ENCODE measurements at regions not wholly inside any gene's neighbourhood (a gene's known extent, or its start where the extent isn't known, plus 50 kb on each side); places are given as distances from the start of the nearest gene placed in this dataset.

DNA sequence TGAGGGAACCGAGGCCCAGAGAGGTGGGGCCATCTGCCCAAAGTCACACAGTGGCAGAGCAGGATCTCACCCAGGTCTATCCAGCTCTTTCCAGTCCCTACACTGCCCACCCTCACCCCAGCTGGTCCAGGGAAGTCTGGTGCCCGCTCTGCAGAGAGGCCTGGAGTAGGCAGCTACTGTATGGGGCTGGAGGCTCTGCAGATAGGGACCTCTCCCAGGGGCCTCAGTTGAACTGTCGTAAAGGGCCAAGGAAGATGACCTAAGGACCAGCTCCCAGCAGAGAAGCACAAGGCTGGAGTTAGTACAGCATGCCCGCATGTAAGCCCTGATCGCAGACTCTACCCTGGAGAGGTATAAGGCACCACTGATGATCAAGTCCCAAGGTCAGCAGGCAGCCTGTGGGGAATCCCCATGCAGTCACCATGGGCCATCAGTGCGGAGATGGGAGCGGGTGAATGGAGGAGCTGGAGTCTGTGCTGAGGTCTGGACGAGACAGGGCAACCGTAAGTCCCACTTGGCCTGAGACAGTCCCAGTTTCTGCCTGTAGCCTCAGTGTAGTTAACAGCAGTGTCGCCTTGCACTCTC lies 320.2 kb downstream of the MATN1 start:
- TF ChIP-seq, protein P1, sequence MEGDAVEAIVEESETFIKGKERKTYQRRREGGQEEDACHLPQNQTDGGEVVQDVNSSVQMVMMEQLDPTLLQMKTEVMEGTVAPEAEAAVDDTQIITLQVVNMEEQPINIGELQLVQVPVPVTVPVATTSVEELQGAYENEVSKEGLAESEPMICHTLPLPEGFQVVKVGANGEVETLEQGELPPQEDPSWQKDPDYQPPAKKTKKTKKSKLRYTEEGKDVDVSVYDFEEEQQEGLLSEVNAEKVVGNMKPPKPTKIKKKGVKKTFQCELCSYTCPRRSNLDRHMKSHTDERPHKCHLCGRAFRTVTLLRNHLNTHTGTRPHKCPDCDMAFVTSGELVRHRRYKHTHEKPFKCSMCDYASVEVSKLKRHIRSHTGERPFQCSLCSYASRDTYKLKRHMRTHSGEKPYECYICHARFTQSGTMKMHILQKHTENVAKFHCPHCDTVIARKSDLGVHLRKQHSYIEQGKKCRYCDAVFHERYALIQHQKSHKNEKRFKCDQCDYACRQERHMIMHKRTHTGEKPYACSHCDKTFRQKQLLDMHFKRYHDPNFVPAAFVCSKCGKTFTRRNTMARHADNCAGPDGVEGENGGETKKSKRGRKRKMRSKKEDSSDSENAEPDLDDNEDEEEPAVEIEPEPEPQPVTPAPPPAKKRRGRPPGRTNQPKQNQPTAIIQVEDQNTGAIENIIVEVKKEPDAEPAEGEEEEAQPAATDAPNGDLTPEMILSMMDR (IDR thresholded peaks at IDR 0.05; ENCODE audit: insufficient read depth, missing control alignments): no peak
- DNase-seq (ENCODE audit: insufficient read length, low spot score) (no peak), FAIRE-seq (no peak)

DNA sequence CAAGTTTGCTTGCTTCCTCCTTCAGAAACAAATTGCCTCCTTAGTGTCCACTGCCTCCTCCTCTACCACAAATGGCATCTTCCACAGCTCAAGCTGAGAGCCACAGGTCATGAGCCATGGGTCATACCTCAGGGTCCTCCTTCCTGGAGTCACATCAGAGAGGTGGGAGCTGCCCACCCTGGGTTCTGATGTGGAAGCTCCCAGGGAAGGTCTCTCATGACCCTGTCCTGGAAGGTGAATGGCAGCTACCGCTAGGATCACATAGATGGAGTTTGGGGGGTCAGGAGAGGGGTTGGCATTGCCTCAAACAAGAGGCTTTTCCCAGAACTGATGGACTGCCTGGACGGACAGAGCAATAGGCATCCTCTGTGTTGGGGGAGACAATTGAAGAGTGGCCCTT lies 321.4 kb downstream of the MATN1 start:
- FAIRE-seq: no peak
- no peak for DNase-seq (ENCODE audit: insufficient read length, low spot score)
- TF ChIP-seq, protein P1 (IDR thresholded peaks at IDR 0.05; ENCODE audit: insufficient read depth, missing control alignments): no peak

DNA sequence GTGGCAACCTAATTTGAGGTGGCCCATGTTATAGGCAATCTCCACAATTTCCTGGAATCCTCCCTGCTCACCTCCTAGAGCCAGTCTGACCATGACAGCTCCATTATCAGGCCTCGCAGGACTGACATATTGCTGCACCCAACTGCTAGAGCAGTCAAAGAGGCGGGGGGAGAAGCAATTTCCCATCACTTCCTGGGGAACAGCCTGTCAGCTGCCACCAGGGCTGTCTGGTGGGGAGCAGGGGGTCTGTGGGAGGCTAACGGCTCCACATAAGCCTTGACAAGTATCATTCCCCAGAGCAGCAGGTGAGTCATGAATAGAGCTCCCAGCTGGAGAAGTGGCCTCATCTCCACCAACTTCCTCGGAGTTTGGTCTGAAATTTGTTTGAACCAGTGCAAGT lies 322.9 kb downstream of the MATN1 start:
- TF ChIP-seq, protein P1 (IDR thresholded peaks at IDR 0.05; ENCODE audit: insufficient read depth, missing control alignments): no peak
- FAIRE-seq: no peak

DNA sequence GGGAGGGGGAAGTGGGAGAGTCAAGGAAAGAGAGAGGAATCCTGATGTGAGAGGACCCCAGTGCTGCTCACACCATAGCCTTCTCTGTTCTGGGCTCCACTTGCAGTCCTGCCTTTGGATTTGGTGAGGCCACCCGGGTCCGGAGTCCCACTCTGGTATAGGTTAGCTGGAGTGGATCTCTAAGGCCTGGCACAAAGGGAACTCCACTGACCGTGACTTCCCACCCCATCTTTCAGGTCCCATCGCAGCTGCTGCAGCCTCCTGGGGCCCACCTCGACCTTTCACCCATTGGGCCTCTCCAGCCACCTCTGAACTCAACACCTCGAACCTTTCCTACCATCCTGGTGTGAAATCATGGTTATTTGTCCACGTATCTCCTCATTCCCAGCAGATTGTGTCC lies 324.4 kb downstream of the MATN1 start:
- no peak for DNase-seq (ENCODE audit: insufficient read length, low spot score)
- no peak for FAIRE-seq
- TF ChIP-seq, protein P1 (IDR thresholded peaks at IDR 0.05; ENCODE audit: insufficient read depth, missing control alignments): no peak

More for the DNA sequence above, 322.9 kb downstream of the MATN1 start:
- DNase-seq (ENCODE audit: insufficient read length, low spot score): no peak

- FAIRE-seq: no peak
- TF ChIP-seq, protein P1 (IDR thresholded peaks at IDR 0.05; ENCODE audit: insufficient read depth, missing control alignments): no peak
Observed at GRCh38 chr1:30397576-30397975, 325.8 kb downstream of the MATN1 start.

GRCh38 chr1:30395631-30396030 lies 327.8 kb downstream of the MATN1 start:
- TF ChIP-seq, protein P1 (IDR thresholded peaks at IDR 0.05; ENCODE audit: insufficient read depth, missing control alignments): no peak
- FAIRE-seq: no peak
- no peak for DNase-seq (ENCODE audit: insufficient read length, low spot score)

More at GRCh38 chr1:30397576-30397975, 325.8 kb downstream of the MATN1 start:
- DNase-seq (ENCODE audit: insufficient read length, low spot score): no peak

GRCh38 chr1:30388386-30388785 lies 335.0 kb downstream of the MATN1 start:
- DNase-seq (ENCODE audit: insufficient read length, low spot score) (no peak), FAIRE-seq (no peak)
- TF ChIP-seq, protein P1 (IDR thresholded peaks at IDR 0.05; ENCODE audit: insufficient read depth, missing control alignments): no peak

Data from D721Med (cell line).